ENCODE measurements at regions not wholly inside any gene's neighbourhood (a gene's known extent, or its start where the extent isn't known, plus 50 kb on each side); places are given as distances from the start of the nearest gene placed in this dataset.
"Not testable (repeated sequence)": the region's sequence is repeated elsewhere in the genome, so short reads cannot be mapped to it uniquely, and the experiment has no call there.

- no peak for DNase-seq (ENCODE audit: low spot score)
These were observed 478.8 kb upstream of the HSF2 start for GRCh38 chr6:121920616-121921015.

- no peak for DNase-seq (ENCODE audit: low spot score)
These were observed 474.4 kb upstream of the HSF2 start for GRCh38 chr6:121925024-121925423.

- no peak for DNase-seq (ENCODE audit: low spot score)
These were observed 473.8 kb upstream of the HSF2 start for GRCh38 chr6:121925534-121926255.

GRCh38 chr6:121929301-121929700 is 470.2 kb upstream of the HSF2 start:
- no peak for DNase-seq (ENCODE audit: low spot score)

- DNase-seq (ENCODE audit: low spot score), result peak; percentile 20
These were observed 467.1 kb upstream of the HSF2 start for GRCh38 chr6:121932076-121932991.

GRCh38 chr6:121934451-121934850 is 465.0 kb upstream of the HSF2 start:
- DNase-seq (ENCODE audit: low spot score), result no peak

- DNase-seq (ENCODE audit: low spot score), result no peak
These were observed 458.7 kb upstream of the HSF2 start for GRCh38 chr6:121940728-121941127.

- no peak for DNase-seq (ENCODE audit: low spot score)
These were observed 455.1 kb upstream of the HSF2 start for GRCh38 chr6:121944354-121944753.

GRCh38 chr6:121951123-121951522 is 448.3 kb upstream of the HSF2 start:
- no peak for DNase-seq (ENCODE audit: low spot score)

- no peak for DNase-seq (ENCODE audit: low spot score)
These were observed 447.5 kb upstream of the HSF2 start for GRCh38 chr6:121951918-121952379.

GRCh38 chr6:121955401-121955800 is 444.1 kb upstream of the HSF2 start:
- not testable (repeated sequence) for DNase-seq (ENCODE audit: low spot score)

- DNase-seq (ENCODE audit: low spot score), result no peak
These were observed 442.7 kb upstream of the HSF2 start for GRCh38 chr6:121956782-121957181.

GRCh38 chr6:121959501-121959900 is 440.0 kb upstream of the HSF2 start:
- DNase-seq (ENCODE audit: low spot score), result no peak

- DNase-seq (ENCODE audit: low spot score), result no peak
These were observed 437.8 kb upstream of the HSF2 start for GRCh38 chr6:121961619-121962125.

GRCh38 chr6:121963826-121964225 is 435.6 kb upstream of the HSF2 start:
- DNase-seq (ENCODE audit: low spot score), result no peak

GRCh38 chr6:121965739-121966138 is 433.7 kb upstream of the HSF2 start:
- DNase-seq (ENCODE audit: low spot score), result no peak

GRCh38 chr6:121967631-121968030 is 431.8 kb upstream of the HSF2 start:
- DNase-seq (ENCODE audit: low spot score), result no peak

- no peak for DNase-seq (ENCODE audit: low spot score)
These were observed 427.5 kb upstream of the HSF2 start for GRCh38 chr6:121971931-121972335.

- no peak for DNase-seq (ENCODE audit: low spot score)
These were observed 414.5 kb upstream of the HSF2 start for GRCh38 chr6:121984956-121985355.

- DNase-seq (ENCODE audit: low spot score), result no peak
These were observed 406.1 kb upstream of the HSF2 start for GRCh38 chr6:121993362-121993761.

- no peak for DNase-seq (ENCODE audit: low spot score)
These were observed 404.5 kb upstream of the HSF2 start for GRCh38 chr6:121994919-121995318.

GRCh38 chr6:121998631-121999030 is 400.8 kb upstream of the HSF2 start:
- no peak for DNase-seq (ENCODE audit: low spot score)

All from pons (tissue), 1 donor.